GM19395 (cell line): ENCODE measurements at regions not wholly inside any gene's neighbourhood (a gene's known extent, or its start where the extent isn't known, plus 50 kb on each side); places are given as distances from the start of the nearest gene placed in this dataset.
A peak's percentile ranks its signal among the peaks of the same experiment; 100 is the strongest.
"Not testable (repeated sequence)": the region's sequence is repeated elsewhere in the genome, so short reads cannot be mapped to it uniquely, and the experiment has no call there.

Source experiments
- ATAC-seq: cut with Tn5 transposase; IDR thresholded peaks from one replicate; pipeline ENCODE4 v1.9.1; 2021; ENCODE audit warnings: mild to moderate bottlenecking, moderate library complexity; ENCODE audit not compliant: unreplicated experiment

GRCh38 chr21:25280061-25280460 lies 327.2 kb downstream of the MRPL39 start:
- ATAC-seq, result no peak

- ATAC-seq, result no peak
Measured at GRCh38 chr21:25273959-25274358, 333.3 kb downstream of the MRPL39 start.

- ATAC-seq, result no peak
Measured at GRCh38 chr21:25254491-25255174, 352.6 kb downstream of the MRPL39 start.

- no peak for ATAC-seq
Measured at GRCh38 chr21:25246546-25246945, 360.7 kb downstream of the MRPL39 start.

GRCh38 chr21:25244735-25245134 lies 362.5 kb downstream of the MRPL39 start:
- no peak for ATAC-seq

GRCh38 chr21:25243808-25244207 lies 363.5 kb downstream of the MRPL39 start:
- ATAC-seq, result no peak

GRCh38 chr21:25240974-25241373 lies 366.3 kb downstream of the MRPL39 start:
- no peak for ATAC-seq

GRCh38 chr21:25234857-25235801 lies 372.2 kb downstream of the MRPL39 start:
- ATAC-seq, result peak; percentile 87

GRCh38 chr21:25220954-25221353 lies 386.3 kb downstream of the MRPL39 start:
- ATAC-seq, result no peak

GRCh38 chr21:25220169-25220568 lies 387.1 kb downstream of the MRPL39 start:
- no peak for ATAC-seq

GRCh38 chr21:25215698-25216384 lies 391.4 kb downstream of the MRPL39 start:
- peak; percentile 97 for ATAC-seq

GRCh38 chr21:25214676-25215075 lies 392.6 kb downstream of the MRPL39 start:
- no peak for ATAC-seq

GRCh38 chr21:25199944-25200343 lies 407.3 kb downstream of the MRPL39 start:
- no peak for ATAC-seq

GRCh38 chr21:25191141-25191540 lies 416.1 kb downstream of the MRPL39 start:
- peak; percentile 78 for ATAC-seq

GRCh38 chr21:25189497-25189896 lies 417.8 kb downstream of the MRPL39 start:
- ATAC-seq, result no peak

GRCh38 chr21:25188677-25189079 lies 418.6 kb downstream of the MRPL39 start:
- peak; percentile 76 for ATAC-seq

- no peak for ATAC-seq
Measured at GRCh38 chr21:25186273-25186672, 421.0 kb downstream of the MRPL39 start.

GRCh38 chr21:25183577-25183976 lies 423.7 kb downstream of the MRPL39 start:
- no peak for ATAC-seq

- ATAC-seq, result not testable (repeated sequence)
Measured at GRCh38 chr21:25181690-25182089, 425.6 kb downstream of the MRPL39 start.

GRCh38 chr21:25179116-25179515 lies 428.2 kb downstream of the MRPL39 start:
- no peak for ATAC-seq

- peak; percentile 95 for ATAC-seq
Measured at GRCh38 chr21:25176637-25177412, 430.5 kb downstream of the MRPL39 start.
